GM10266 (cell line): ENCODE measurements at regions not wholly inside any gene's neighbourhood (a gene's known extent, or its start where the extent isn't known, plus 50 kb on each side); places are given as distances from the start of the nearest gene placed in this dataset.

Experiments used
- DNase-seq: peaks from one replicate; pipeline ENCODE4 v3.0.0; 2012; ENCODE audit errors: extremely low spot score
- CTCF ChIP-seq: IDR thresholded peaks from 2 replicates; pipeline ENCODE4 v1.5.1; 2012; ENCODE audit warnings: mild to moderate bottlenecking, low read depth; ENCODE audit not compliant: control insufficient read depth, insufficient read depth; ENCODE audit errors: missing control alignments

DNA sequence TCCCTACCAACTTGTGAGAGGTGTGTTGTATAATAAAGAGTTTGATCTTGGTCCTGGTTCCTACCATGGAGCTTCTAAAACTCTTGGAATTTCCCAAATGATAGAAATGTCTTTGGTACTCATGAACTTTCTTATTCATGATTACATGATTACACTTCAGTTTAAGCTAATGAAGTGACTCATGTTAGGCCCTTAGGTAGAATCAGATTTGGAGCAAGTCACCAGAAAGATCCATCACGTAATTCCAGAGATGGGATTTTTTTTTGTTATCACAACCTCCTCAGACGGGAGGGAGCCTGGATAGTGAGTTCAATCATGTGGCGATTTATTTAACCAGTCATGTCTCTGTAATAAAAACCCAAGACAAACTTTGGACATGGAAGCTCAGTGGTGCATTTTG, 1287.6 kb upstream of the ZEB2 start:
- no peak for DNase-seq
- no peak for TF ChIP-seq CTCF

DNA sequence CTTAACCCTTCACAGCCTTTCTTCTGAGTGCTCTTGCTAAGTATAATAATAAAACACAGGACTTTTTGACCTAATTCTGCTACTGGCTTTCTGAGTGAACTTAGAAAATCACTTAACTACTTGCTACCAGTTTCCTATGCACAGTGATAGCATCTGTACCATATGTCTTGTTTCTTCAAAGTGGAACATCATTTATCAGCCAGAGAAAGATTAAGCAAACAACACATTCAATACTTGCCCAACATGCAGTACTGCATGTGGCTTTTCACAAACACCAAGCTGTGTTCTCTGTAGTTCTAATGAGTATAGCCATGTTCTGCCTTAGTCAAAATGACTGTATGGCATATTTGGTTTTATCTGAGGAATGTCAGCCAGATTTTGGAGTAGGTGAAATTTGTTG, 1286.6 kb upstream of the ZEB2 start:
- no peak for DNase-seq
- TF ChIP-seq CTCF, result no peak

DNA sequence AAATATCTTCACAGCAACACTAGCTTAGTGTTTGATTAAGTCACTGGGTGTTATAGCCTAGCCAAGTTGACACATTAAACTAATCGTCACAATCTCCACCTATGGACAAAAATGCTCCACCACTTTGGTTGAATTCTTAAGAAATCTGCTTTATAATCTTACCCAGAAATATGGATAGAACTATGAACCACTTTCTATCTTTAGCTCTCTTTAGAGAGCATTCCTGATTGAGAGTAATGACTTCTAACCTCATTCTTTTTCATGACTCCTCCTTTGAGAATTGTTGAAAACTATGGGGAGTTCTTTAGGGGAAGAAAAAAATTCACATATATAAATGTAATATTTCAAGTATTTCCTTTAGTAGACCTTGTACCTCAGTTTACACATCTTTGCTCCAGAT, 1282.2 kb upstream of the ZEB2 start:
- no peak for DNase-seq
- no peak for TF ChIP-seq CTCF

DNA sequence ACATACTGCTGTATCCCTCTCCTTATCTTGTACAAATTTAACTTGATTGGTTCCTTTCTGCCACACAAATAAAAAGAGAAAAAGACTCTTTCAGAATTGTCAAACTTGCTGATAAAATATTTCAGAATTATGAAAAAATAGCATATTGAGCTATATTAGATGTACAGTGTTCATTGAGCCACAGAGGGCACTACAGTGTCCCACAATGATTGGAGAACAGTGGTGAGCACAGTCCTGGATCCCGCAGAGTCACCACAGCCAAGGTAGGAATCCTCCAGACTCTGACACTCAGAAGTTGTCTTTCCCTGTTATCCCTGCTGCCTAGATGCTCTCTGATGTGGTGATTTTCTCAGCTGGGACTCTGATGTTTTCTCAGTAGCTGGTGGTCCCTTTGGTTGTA, 1281.3 kb upstream of the ZEB2 start:
- no peak for TF ChIP-seq CTCF
- no peak for DNase-seq

- DNase-seq, result no peak
- TF ChIP-seq CTCF, result no peak
Observed at GRCh38 chr2:145800151-145801091, 1280.5 kb upstream of the ZEB2 start.

GRCh38 chr2:145799595-145800108, 1279.7 kb upstream of the ZEB2 start:
- DNase-seq, result no peak
- TF ChIP-seq CTCF, result no peak

GRCh38 chr2:145798419-145798818, 1278.5 kb upstream of the ZEB2 start:
- no peak for DNase-seq
- no peak for TF ChIP-seq CTCF
